ENCODE measurements at regions not wholly inside any gene's neighbourhood (a gene's known extent, or its start where the extent isn't known, plus 50 kb on each side); places are given as distances from the start of the nearest gene placed in this dataset.
"Not testable (repeated sequence)": the region's sequence is repeated elsewhere in the genome, so short reads cannot be mapped to it uniquely, and the experiment has no call there.

DNA sequence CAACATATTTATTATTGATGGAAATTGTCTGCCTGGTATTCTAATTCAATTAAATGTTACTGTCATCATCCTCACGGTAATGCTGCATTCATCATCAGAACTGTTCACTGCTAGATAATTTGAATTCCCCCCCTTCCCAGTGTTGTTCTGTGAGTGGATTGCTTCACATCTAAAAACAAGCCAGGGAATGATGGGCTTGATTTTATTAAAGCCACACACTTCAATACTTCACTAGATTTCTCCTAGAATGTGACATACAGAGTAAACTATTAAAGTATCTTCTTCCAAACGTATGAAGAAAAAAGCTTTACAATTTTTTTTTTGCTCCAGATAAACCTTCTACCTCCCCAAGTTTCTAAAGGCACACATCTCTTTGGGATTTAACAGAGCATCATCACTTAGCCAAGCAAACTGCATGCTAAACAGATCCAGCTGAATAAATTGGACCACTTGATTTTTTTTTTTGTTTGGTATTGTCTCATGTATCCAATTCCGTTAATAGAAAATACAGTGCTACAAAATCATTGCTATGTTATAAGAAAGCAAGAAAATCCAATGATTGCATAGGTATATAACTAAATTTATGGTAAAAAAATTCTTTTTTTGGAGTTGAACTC, 692.4 kb downstream of the MTRR start:
- Histone ChIP-seq H3K9me3 (ENCODE audit: low read length) (no peaks in the 10 kb centered on the region), H3F3A (ENCODE audit: insufficient read depth, low read length) (no peaks in the 10 kb centered on the region), H3K9ac (ENCODE audit: low read length) (no peak overlapping the region), H3K79me2 (ENCODE audit: insufficient read depth, low read length) (no peaks in the 10 kb centered on the region), H3K4me2 (ENCODE audit: low read length) (no peak overlapping the region), H3K4me3 (ENCODE audit: low read depth, low read length, poor library complexity, severe bottlenecking) (no peak overlapping the region), H3K9me2 (ENCODE audit: low read depth, low read length) (no peaks in the 10 kb centered on the region), H3K4me1 (ENCODE audit: insufficient read depth, low read length, severe bottlenecking) (no peaks in the 10 kb centered on the region), H2AFZ (ENCODE audit: low read length) (no peak overlapping the region), H3K36me3 (ENCODE audit: insufficient read depth, low read length) (no peaks in the 10 kb centered on the region), H4K20me1 (ENCODE audit: insufficient read depth, low read length) (no peaks in the 10 kb centered on the region), H3K27ac (ENCODE audit: low read depth, low read length, poor library complexity, severe bottlenecking) (no peak overlapping the region), H3K27me3 (ENCODE audit: insufficient read depth, low read length) (no peaks in the 10 kb centered on the region)
- TF ChIP-seq CTCF (IDR thresholded peaks at IDR 0.05; ENCODE audit: low read length): no peak
- no peak for TF ChIP-seq EZH2 (IDR thresholded peaks at IDR 0.05; ENCODE audit: borderline replicate concordance, low read length)

GRCh38 chr5:8561854-8562253, 692.9 kb downstream of the MTRR start:
- no peaks in the 10 kb centered on the region for H3K79me2 ChIP-seq (ENCODE audit: insufficient read depth, low read length)
- no peaks in the 10 kb centered on the region for H3K9me2 ChIP-seq (ENCODE audit: low read depth, low read length)
- no peak for TF ChIP-seq EZH2 (IDR thresholded peaks at IDR 0.05; ENCODE audit: borderline replicate concordance, low read length)
- no peak for TF ChIP-seq CTCF (IDR thresholded peaks at IDR 0.05; ENCODE audit: low read length)
- no peak overlapping the region for H3K27ac ChIP-seq (ENCODE audit: low read depth, low read length, poor library complexity, severe bottlenecking)
- H3K36me3 ChIP-seq (ENCODE audit: insufficient read depth, low read length): no peaks in the 10 kb centered on the region
- H2AFZ ChIP-seq (ENCODE audit: low read length): no peak overlapping the region
- H3K4me3 ChIP-seq (ENCODE audit: low read depth, low read length, poor library complexity, severe bottlenecking): no peak overlapping the region
- H3K4me2 ChIP-seq (ENCODE audit: low read length): no peak overlapping the region
- H3K27me3 ChIP-seq (ENCODE audit: insufficient read depth, low read length): no peaks in the 10 kb centered on the region
- H3K9ac ChIP-seq (ENCODE audit: low read length): no peak overlapping the region
- H3F3A ChIP-seq (ENCODE audit: insufficient read depth, low read length): no peaks in the 10 kb centered on the region
- H3K9me3 ChIP-seq (ENCODE audit: low read length): no peaks in the 10 kb centered on the region
- no peaks in the 10 kb centered on the region for H3K4me1 ChIP-seq (ENCODE audit: insufficient read depth, low read length, severe bottlenecking)
- no peaks in the 10 kb centered on the region for H4K20me1 ChIP-seq (ENCODE audit: insufficient read depth, low read length)

DNA sequence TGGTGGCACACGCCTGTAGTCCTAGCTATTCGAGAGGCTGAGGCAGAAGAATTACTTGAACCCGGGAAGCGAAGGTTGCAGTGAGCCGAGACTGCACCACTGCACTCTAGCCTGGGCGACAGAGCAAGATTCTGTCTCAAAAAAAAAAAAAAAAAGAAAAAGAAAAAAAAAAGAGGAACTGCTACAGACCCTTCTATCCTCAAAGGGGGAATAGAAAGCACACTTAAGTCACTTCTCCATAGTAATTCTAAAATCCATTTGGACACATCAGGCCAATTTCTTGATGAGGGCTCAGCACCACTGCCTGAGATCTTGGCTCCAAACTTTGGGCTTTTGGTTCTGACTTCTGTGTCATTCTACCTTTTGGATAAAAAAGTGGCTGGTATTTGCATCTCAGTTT, 694.6 kb downstream of the MTRR start:
- not testable (repeated sequence) for H3K27ac ChIP-seq (ENCODE audit: low read depth, low read length, poor library complexity, severe bottlenecking); H3K27me3 ChIP-seq (ENCODE audit: insufficient read depth, low read length); H3K9me2 ChIP-seq (ENCODE audit: low read depth, low read length); H3K36me3 ChIP-seq (ENCODE audit: insufficient read depth, low read length); H2AFZ ChIP-seq (ENCODE audit: low read length); H3K9me3 ChIP-seq (ENCODE audit: low read length); H3K79me2 ChIP-seq (ENCODE audit: insufficient read depth, low read length); H3K4me2 ChIP-seq (ENCODE audit: low read length); H3F3A ChIP-seq (ENCODE audit: insufficient read depth, low read length); H4K20me1 ChIP-seq (ENCODE audit: insufficient read depth, low read length); H3K4me1 ChIP-seq (ENCODE audit: insufficient read depth, low read length, severe bottlenecking); H3K4me3 ChIP-seq (ENCODE audit: low read depth, low read length, poor library complexity, severe bottlenecking); H3K9ac ChIP-seq (ENCODE audit: low read length)

- TF ChIP-seq EZH2 (IDR thresholded peaks at IDR 0.05; ENCODE audit: borderline replicate concordance, low read length) (no peak), CTCF (IDR thresholded peaks at IDR 0.05; ENCODE audit: low read length) (no peak)
Measured at GRCh38 chr5:8568858-8569257, 699.9 kb downstream of the MTRR start.

More at GRCh38 chr5:8568858-8569257, 699.9 kb downstream of the MTRR start:
- H3F3A ChIP-seq (ENCODE audit: insufficient read depth, low read length): no peaks in the 10 kb centered on the region
- H3K9me3 ChIP-seq (ENCODE audit: low read length): no peaks in the 10 kb centered on the region
- no peaks in the 10 kb centered on the region for H3K79me2 ChIP-seq (ENCODE audit: insufficient read depth, low read length)
- H3K4me3 ChIP-seq (ENCODE audit: low read depth, low read length, poor library complexity, severe bottlenecking): no peak overlapping the region
- no peaks in the 10 kb centered on the region for H3K27me3 ChIP-seq (ENCODE audit: insufficient read depth, low read length)
- no peak overlapping the region for H3K4me2 ChIP-seq (ENCODE audit: low read length)
- H4K20me1 ChIP-seq (ENCODE audit: insufficient read depth, low read length): no peaks in the 10 kb centered on the region
- no peak overlapping the region for H3K27ac ChIP-seq (ENCODE audit: low read depth, low read length, poor library complexity, severe bottlenecking)
- no peaks in the 10 kb centered on the region for H3K4me1 ChIP-seq (ENCODE audit: insufficient read depth, low read length, severe bottlenecking)
- no peaks in the 10 kb centered on the region for H3K9me2 ChIP-seq (ENCODE audit: low read depth, low read length)
- no peak overlapping the region for H2AFZ ChIP-seq (ENCODE audit: low read length)
- no peaks in the 10 kb centered on the region for H3K36me3 ChIP-seq (ENCODE audit: insufficient read depth, low read length)
- H3K9ac ChIP-seq (ENCODE audit: low read length): no peak overlapping the region

Data from OCI-LY1 (cell line).